ENCODE measurements at regions not wholly inside any gene's neighbourhood (a gene's known extent, or its start where the extent isn't known, plus 50 kb on each side); places are given as distances from the start of the nearest gene placed in this dataset.
A peak's percentile ranks its signal among the peaks of the same experiment; 100 is the strongest.
"Not testable (repeated sequence)": the region's sequence is repeated elsewhere in the genome, so short reads cannot be mapped to it uniquely, and the experiment has no call there.

- Histone ChIP-seq H3K4me1 (ENCODE audit: insufficient read depth, low read length) (no peaks in the 10 kb centered on the region), H3K27me3 (ENCODE audit: insufficient read depth, low read length, poor library complexity, severe bottlenecking) (no peaks in the 10 kb centered on the region), H3K9me3 (ENCODE audit: low read length) (no peaks in the 10 kb centered on the region), H3K27ac (ENCODE audit: low read depth, low read length) (no peak overlapping the region), H3K4me3 (ENCODE audit: low read length) (no peak overlapping the region), H3K36me3 (ENCODE audit: insufficient read depth, low read length) (no peaks in the 10 kb centered on the region)
- DNase-seq: no peak
- ChIA-PET POLR2A (no interaction called here), CTCF (no interaction called here)
- no peaks in the 10 kb centered on the region for H3K36me3 Mint-ChIP-seq
- no peak overlapping the region for H3K4me3 Mint-ChIP-seq
- no peaks in the 10 kb centered on the region for H3K9me3 Mint-ChIP-seq
- H3K4me1 Mint-ChIP-seq: peaks cover 0 to 2% (median 0%) of the 10 kb centered on the region in 3 donors
- no peak overlapping the region for H3K27ac Mint-ChIP-seq
- peaks cover 9 to 12% of the 10 kb centered on the region in 2 donors for H3K27me3 Mint-ChIP-seq
Observed at GRCh38 chr15:77831986-77832385, 199.3 kb upstream of the LINGO1 start.

GRCh38 chr15:77830051-77830468 lies 197.3 kb upstream of the LINGO1 start:
- ChIA-PET POLR2A (no interaction called here), CTCF (no interaction called here)

GRCh38 chr15:77829331-77829730 lies 196.6 kb upstream of the LINGO1 start:
- H3K4me3 ChIP-seq (ENCODE audit: low read length); H3K4me1 ChIP-seq (ENCODE audit: insufficient read depth, low read length); H3K36me3 Mint-ChIP-seq; POLR2A ChIA-PET; H3K4me1 Mint-ChIP-seq; H3K27me3 ChIP-seq (ENCODE audit: insufficient read depth, low read length, poor library complexity, severe bottlenecking); H3K9me3 Mint-ChIP-seq; H3K27ac Mint-ChIP-seq; H3K4me3 Mint-ChIP-seq; CTCF ChIA-PET; H3K36me3 ChIP-seq (ENCODE audit: insufficient read depth, low read length); H3K27ac ChIP-seq (ENCODE audit: low read depth, low read length); H3K9me3 ChIP-seq (ENCODE audit: low read length): not testable (repeated sequence)
- DNase-seq: peak in 1 of 5 donors; percentile 0
- H3K27me3 Mint-ChIP-seq: peaks cover under 1 to 12% of the 10 kb centered on the region in 2 donors

More at GRCh38 chr15:77830051-77830468, 197.3 kb upstream of the LINGO1 start:
- Histone ChIP-seq H3K36me3 (ENCODE audit: insufficient read depth, low read length) (no peaks in the 10 kb centered on the region), H3K9me3 (ENCODE audit: low read length) (no peaks in the 10 kb centered on the region), H3K4me3 (ENCODE audit: low read length) (no peak overlapping the region), H3K27me3 (ENCODE audit: insufficient read depth, low read length, poor library complexity, severe bottlenecking) (no peaks in the 10 kb centered on the region), H3K27ac (ENCODE audit: low read depth, low read length) (no peak overlapping the region), H3K4me1 (ENCODE audit: insufficient read depth, low read length) (no peaks in the 10 kb centered on the region)
- Mint-ChIP-seq H3K36me3 (no peaks in the 10 kb centered on the region), H3K27ac (no peak overlapping the region), H3K27me3 (peaks cover 0 to 9% of the 10 kb centered on the region in 2 donors), H3K4me3 (no peak overlapping the region), H3K4me1 (peaks cover 0 to 2% (median 0%) of the 10 kb centered on the region in 3 donors), H3K9me3 (no peaks in the 10 kb centered on the region)
- peak in 1 of 5 donors; percentile 33 for DNase-seq

GRCh38 chr15:77827860-77828259 lies 195.1 kb upstream of the LINGO1 start:
- H3K4me1 Mint-ChIP-seq: peaks cover 0 to 2% (median 0%) of the 10 kb centered on the region in 3 donors
- peaks cover 11 to 15% of the 10 kb centered on the region in 2 donors for H3K27me3 Mint-ChIP-seq
- H3K4me3 ChIP-seq (ENCODE audit: low read length): no peak overlapping the region
- H3K9me3 Mint-ChIP-seq: no peaks in the 10 kb centered on the region
- CTCF ChIA-PET: no interaction called here
- no peak overlapping the region for H3K27ac ChIP-seq (ENCODE audit: low read depth, low read length)
- no peaks in the 10 kb centered on the region for H3K36me3 ChIP-seq (ENCODE audit: insufficient read depth, low read length)
- POLR2A ChIA-PET: no interaction called here
- H3K27ac Mint-ChIP-seq: no peak overlapping the region
- H3K9me3 ChIP-seq (ENCODE audit: low read length): no peaks in the 10 kb centered on the region
- no peaks in the 10 kb centered on the region for H3K36me3 Mint-ChIP-seq
- DNase-seq: peak in 1 of 5 donors; percentile 11
- H3K4me3 Mint-ChIP-seq: no peak overlapping the region
- no peaks in the 10 kb centered on the region for H3K4me1 ChIP-seq (ENCODE audit: insufficient read depth, low read length)
- H3K27me3 ChIP-seq (ENCODE audit: insufficient read depth, low read length, poor library complexity, severe bottlenecking): no peaks in the 10 kb centered on the region

- no peak overlapping the region for H3K4me3 Mint-ChIP-seq
- no peak overlapping the region for H3K27ac ChIP-seq (ENCODE audit: low read depth, low read length)
- ChIA-PET CTCF (no interaction called here), POLR2A (no interaction called here)
- H3K27me3 Mint-ChIP-seq: peaks cover 21 to 25% of the 10 kb centered on the region in 2 donors
- DNase-seq: peak in 1 of 5 donors; percentile 41
- H3K4me1 ChIP-seq (ENCODE audit: insufficient read depth, low read length): no peaks in the 10 kb centered on the region
- H3K36me3 ChIP-seq (ENCODE audit: insufficient read depth, low read length): no peaks in the 10 kb centered on the region
- H3K27ac Mint-ChIP-seq: no peak overlapping the region
- peaks cover 0 to 2% (median 0%) of the 10 kb centered on the region in 3 donors for H3K4me1 Mint-ChIP-seq
- no peak overlapping the region for H3K4me3 ChIP-seq (ENCODE audit: low read length)
- no peaks in the 10 kb centered on the region for H3K36me3 Mint-ChIP-seq
- H3K9me3 ChIP-seq (ENCODE audit: low read length): no peaks in the 10 kb centered on the region
- peaks cover 7% of the 10 kb centered on the region for H3K27me3 ChIP-seq (ENCODE audit: insufficient read depth, low read length, poor library complexity, severe bottlenecking)
- no peaks in the 10 kb centered on the region for H3K9me3 Mint-ChIP-seq
Observed at GRCh38 chr15:77826006-77826695, 193.4 kb upstream of the LINGO1 start.

GRCh38 chr15:77825546-77825945 lies 192.8 kb upstream of the LINGO1 start:
- no peak overlapping the region for H3K4me3 ChIP-seq (ENCODE audit: low read length)
- no peak overlapping the region for H3K27ac ChIP-seq (ENCODE audit: low read depth, low read length)
- DNase-seq: peak in 1 of 5 donors; percentile 36
- no peaks in the 10 kb centered on the region for H3K9me3 ChIP-seq (ENCODE audit: low read length)
- H3K36me3 ChIP-seq (ENCODE audit: insufficient read depth, low read length): no peaks in the 10 kb centered on the region
- peaks cover 26 to 31% of the 10 kb centered on the region in 2 donors for H3K27me3 Mint-ChIP-seq
- H3K27ac Mint-ChIP-seq: peak overlapping the region in 1 of 8 donors; percentile 71
- peaks cover 13% of the 10 kb centered on the region for H3K27me3 ChIP-seq (ENCODE audit: insufficient read depth, low read length, poor library complexity, severe bottlenecking)
- no peaks in the 10 kb centered on the region for H3K36me3 Mint-ChIP-seq
- no peaks in the 10 kb centered on the region for H3K9me3 Mint-ChIP-seq
- ChIA-PET CTCF (no interaction called here), POLR2A (no interaction called here)
- peaks cover 2 to 5% (median 3%) of the 10 kb centered on the region in 3 donors for H3K4me1 Mint-ChIP-seq
- no peaks in the 10 kb centered on the region for H3K4me1 ChIP-seq (ENCODE audit: insufficient read depth, low read length)
- no peak overlapping the region for H3K4me3 Mint-ChIP-seq

GRCh38 chr15:77825252-77825542 lies 192.5 kb upstream of the LINGO1 start:
- no peaks in the 10 kb centered on the region for H3K36me3 ChIP-seq (ENCODE audit: insufficient read depth, low read length)

GRCh38 chr15:77824361-77825251 lies 191.9 kb upstream of the LINGO1 start:
- POLR2A ChIA-PET: no interaction called here
- no peak overlapping the region for H3K4me3 Mint-ChIP-seq

More at GRCh38 chr15:77825252-77825542, 192.5 kb upstream of the LINGO1 start:
- no peak for DNase-seq
- peaks cover 29 to 34% of the 10 kb centered on the region in 2 donors for H3K27me3 Mint-ChIP-seq
- Histone ChIP-seq H3K4me3 (ENCODE audit: low read length) (no peak overlapping the region), H3K4me1 (ENCODE audit: insufficient read depth, low read length) (no peaks in the 10 kb centered on the region), H3K27ac (ENCODE audit: low read depth, low read length) (no peak overlapping the region), H3K9me3 (ENCODE audit: low read length) (no peaks in the 10 kb centered on the region), H3K27me3 (ENCODE audit: insufficient read depth, low read length, poor library complexity, severe bottlenecking) (peaks cover 14% of the 10 kb centered on the region)
- H3K27ac Mint-ChIP-seq: no peak overlapping the region
- no peaks in the 10 kb centered on the region for H3K36me3 Mint-ChIP-seq
- no peaks in the 10 kb centered on the region for H3K9me3 Mint-ChIP-seq
- ChIA-PET POLR2A (no interaction called here), CTCF (no interaction called here)
- no peak overlapping the region for H3K4me3 Mint-ChIP-seq
- peaks cover 2 to 8% (median 5%) of the 10 kb centered on the region in 3 donors for H3K4me1 Mint-ChIP-seq

More at GRCh38 chr15:77824361-77825251, 191.9 kb upstream of the LINGO1 start:
- no peak overlapping the region for H3K4me3 ChIP-seq (ENCODE audit: low read length)
- DNase-seq: peak in 1 of 5 donors; percentile 16
- CTCF ChIA-PET: no interaction called here
- Mint-ChIP-seq H3K36me3 (no peaks in the 10 kb centered on the region), H3K27ac (no peak overlapping the region), H3K9me3 (no peaks in the 10 kb centered on the region), H3K4me1 (peaks cover 0 to 8% (median 5%) of the 10 kb centered on the region in 3 donors), H3K27me3 (peaks cover 29 to 34% of the 10 kb centered on the region in 2 donors)
- H3K4me1 ChIP-seq (ENCODE audit: insufficient read depth, low read length): no peaks in the 10 kb centered on the region
- no peaks in the 10 kb centered on the region for H3K9me3 ChIP-seq (ENCODE audit: low read length)
- peaks cover 14% of the 10 kb centered on the region for H3K27me3 ChIP-seq (ENCODE audit: insufficient read depth, low read length, poor library complexity, severe bottlenecking)
- no peak overlapping the region for H3K27ac ChIP-seq (ENCODE audit: low read depth, low read length)
- H3K36me3 ChIP-seq (ENCODE audit: insufficient read depth, low read length): no peaks in the 10 kb centered on the region

All from CD8-positive, alpha-beta memory T cell (primary cell).